ENCODE measurements at regions not wholly inside any gene's neighbourhood (a gene's known extent, or its start where the extent isn't known, plus 50 kb on each side); places are given as distances from the start of the nearest gene placed in this dataset.

DNA sequence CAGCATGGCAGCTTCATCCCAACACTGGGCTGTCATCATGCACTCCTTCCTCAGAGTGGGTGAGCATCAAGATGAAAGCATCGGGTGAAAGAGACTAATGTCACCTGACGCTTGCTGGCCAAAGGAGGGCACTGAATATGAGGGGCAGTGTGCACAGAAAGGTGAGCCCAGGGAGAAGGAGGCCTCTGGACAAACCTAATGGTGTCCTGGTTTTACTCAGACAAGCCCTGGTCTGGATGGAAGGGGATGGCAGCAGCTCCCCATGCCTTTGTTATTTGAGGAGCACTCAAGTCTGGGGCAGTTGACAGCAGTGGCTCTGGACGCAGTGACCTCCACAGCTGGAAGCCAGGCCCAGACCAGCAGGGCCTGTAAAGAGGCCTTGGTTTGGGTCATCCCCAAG lies 209.7 kb downstream of the SMAD2 start:
- TF ChIP-seq, protein P1, sequence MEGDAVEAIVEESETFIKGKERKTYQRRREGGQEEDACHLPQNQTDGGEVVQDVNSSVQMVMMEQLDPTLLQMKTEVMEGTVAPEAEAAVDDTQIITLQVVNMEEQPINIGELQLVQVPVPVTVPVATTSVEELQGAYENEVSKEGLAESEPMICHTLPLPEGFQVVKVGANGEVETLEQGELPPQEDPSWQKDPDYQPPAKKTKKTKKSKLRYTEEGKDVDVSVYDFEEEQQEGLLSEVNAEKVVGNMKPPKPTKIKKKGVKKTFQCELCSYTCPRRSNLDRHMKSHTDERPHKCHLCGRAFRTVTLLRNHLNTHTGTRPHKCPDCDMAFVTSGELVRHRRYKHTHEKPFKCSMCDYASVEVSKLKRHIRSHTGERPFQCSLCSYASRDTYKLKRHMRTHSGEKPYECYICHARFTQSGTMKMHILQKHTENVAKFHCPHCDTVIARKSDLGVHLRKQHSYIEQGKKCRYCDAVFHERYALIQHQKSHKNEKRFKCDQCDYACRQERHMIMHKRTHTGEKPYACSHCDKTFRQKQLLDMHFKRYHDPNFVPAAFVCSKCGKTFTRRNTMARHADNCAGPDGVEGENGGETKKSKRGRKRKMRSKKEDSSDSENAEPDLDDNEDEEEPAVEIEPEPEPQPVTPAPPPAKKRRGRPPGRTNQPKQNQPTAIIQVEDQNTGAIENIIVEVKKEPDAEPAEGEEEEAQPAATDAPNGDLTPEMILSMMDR (IDR thresholded peaks at IDR 0.05; ENCODE audit: low read length), result no peak
- no peak for TF ChIP-seq EZH2 (IDR thresholded peaks at IDR 0.05; ENCODE audit: borderline replicate concordance, low read length)

All from OCI-LY1 (cell line).